Loucy (cell line): ENCODE measurements at regions not wholly inside any gene's neighbourhood (a gene's known extent, or its start where the extent isn't known, plus 50 kb on each side); places are given as distances from the start of the nearest gene placed in this dataset.

Experiments used
- EZH2phosphoT487 ChIP-seq: fragments of 200-600 bp; IDR thresholded peaks from 2 replicates; pipeline ENCODE4 v1.6.1; 2018; ENCODE audit warnings: antibody characterized with exemption, mild to moderate bottlenecking, moderate library complexity, borderline replicate concordance
- TF ChIP-seq, protein P1 (sequence below): fragments of 200-600 bp; sonication (generic); conservative IDR thresholded peaks from 2 replicates; pipeline ENCODE4 v1.5.1; 2014; ENCODE audit warnings: mild to moderate bottlenecking, antibody characterized with exemption, low read length

DNA sequence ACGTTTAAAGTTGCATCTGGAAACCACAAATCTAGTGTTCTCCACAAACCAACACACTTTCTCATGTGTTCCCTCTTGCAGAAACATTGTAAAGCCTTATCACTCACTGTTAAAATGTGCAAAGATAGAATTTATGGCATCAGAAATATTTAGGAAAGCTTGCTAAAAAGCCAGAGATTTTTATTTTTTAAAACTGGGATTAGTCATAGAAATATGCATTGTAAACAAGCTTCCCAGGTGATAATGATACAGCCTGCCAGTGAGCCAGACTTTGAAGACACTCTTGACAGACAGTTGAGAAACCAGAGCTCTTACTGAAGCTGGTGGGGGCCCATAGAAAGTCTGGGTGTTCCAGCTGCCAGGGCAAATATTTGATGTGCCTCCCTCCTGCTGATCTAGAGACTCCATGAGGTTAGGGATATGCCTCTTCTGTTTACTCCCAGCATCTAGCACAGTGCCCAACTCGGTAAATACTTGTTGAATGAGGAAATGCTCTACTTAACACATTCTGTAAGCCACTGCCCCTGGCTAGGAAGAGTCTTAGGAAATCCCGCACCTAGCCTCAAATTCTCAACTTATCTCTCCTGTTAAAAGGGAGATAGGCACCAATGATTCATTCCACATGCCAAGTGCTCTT is 179.0 kb upstream of the RASGEF1B start:
- TF ChIP-seq, protein P1, sequence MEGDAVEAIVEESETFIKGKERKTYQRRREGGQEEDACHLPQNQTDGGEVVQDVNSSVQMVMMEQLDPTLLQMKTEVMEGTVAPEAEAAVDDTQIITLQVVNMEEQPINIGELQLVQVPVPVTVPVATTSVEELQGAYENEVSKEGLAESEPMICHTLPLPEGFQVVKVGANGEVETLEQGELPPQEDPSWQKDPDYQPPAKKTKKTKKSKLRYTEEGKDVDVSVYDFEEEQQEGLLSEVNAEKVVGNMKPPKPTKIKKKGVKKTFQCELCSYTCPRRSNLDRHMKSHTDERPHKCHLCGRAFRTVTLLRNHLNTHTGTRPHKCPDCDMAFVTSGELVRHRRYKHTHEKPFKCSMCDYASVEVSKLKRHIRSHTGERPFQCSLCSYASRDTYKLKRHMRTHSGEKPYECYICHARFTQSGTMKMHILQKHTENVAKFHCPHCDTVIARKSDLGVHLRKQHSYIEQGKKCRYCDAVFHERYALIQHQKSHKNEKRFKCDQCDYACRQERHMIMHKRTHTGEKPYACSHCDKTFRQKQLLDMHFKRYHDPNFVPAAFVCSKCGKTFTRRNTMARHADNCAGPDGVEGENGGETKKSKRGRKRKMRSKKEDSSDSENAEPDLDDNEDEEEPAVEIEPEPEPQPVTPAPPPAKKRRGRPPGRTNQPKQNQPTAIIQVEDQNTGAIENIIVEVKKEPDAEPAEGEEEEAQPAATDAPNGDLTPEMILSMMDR = no peak
- no peak for TF ChIP-seq EZH2phosphoT487
